HG03095 (cell line): ENCODE measurements at regions not wholly inside any gene's neighbourhood (a gene's known extent, or its start where the extent isn't known, plus 50 kb on each side); places are given as distances from the start of the nearest gene placed in this dataset.

Experiments
- ATAC-seq: cut with Tn5 transposase; IDR thresholded peaks from one replicate; pipeline ENCODE4 v1.9.1; 2021; ENCODE audit warnings: moderate library complexity; ENCODE audit not compliant: unreplicated experiment

DNA sequence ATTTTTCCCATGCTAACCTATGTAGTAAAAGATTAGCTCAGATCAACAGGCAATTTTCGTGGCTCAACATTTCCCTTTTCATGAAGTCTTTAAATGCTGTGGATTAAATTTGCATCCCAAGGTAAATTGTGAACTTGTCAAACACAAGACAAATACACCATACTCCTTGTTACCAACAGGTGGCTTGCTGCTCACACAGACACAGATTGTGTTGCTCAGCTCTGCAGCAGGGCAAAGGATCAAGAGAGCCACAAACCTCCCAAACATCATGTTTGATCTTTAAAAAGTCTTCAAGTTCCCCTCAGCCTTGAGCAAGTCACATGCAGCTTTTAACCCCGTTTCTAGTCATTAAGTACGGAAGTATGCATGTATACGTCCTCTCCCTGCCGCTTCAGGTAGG lies 119.6 kb upstream of the CNTNAP4 start:
- no peak for ATAC-seq

DNA sequence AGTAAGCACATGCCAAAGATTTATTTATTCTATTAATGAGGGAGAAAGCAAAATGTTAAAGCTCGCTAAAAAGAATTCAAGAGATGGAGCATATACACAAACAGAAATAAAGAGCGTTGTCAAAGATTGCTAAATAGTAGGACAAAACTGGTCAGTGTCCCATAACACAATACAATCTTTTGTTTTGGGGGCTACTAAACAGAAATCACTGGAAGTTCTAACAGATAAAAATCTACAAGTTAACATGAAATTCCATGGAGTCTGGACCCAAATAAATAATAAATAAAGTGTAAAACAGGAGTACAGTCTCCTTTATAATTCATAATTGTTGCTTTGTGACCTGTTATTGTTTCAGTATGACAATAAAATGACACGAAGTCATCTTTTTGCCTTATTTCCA lies 115.2 kb upstream of the CNTNAP4 start:
- no peak for ATAC-seq

DNA sequence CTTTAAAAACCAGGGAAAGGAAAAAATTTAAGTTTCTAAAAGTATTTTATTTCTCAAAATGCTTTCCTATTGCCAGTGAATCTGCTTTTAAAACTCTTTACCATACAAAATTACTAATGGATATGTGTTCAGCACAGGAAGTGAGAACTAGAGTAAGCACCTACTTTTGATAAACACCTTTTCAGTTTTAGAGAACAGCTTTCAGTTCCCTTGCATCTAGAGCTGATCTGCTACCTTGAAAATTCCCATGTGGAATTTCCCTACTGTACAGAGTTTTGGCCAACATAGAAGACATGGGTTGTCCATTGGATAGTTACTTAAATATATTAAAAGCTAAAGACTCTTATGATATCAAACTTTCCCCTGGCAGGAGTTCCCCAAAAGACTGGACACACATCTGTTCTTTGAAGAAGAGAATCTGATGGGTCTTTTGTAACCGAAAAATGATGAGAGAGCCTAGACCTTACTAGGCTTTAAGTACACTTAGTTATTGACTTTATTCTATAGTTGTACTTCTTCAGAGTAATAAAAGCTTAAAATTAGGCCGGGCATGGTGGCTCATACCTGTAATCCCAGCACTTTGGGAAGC lies 112.1 kb upstream of the CNTNAP4 start:
- ATAC-seq, result no peak

DNA sequence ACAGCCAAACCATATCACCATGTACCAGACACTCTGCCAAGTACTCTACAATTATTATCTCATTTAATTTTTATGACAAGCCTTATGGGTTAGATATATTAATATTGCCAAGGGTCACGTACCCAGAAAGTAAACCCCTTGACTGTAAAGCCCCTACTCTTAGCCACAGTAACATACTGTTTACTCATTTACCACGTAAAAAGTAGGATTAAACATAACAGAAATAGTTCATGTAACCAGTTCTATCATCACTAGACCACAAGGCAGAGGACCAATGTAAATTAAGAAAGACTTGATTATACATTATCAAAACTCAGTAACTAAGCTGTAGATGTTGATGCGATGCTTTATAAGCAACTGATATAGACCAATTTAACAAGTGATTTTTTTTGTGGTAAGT lies 101.5 kb upstream of the CNTNAP4 start:
- ATAC-seq, result no peak

DNA sequence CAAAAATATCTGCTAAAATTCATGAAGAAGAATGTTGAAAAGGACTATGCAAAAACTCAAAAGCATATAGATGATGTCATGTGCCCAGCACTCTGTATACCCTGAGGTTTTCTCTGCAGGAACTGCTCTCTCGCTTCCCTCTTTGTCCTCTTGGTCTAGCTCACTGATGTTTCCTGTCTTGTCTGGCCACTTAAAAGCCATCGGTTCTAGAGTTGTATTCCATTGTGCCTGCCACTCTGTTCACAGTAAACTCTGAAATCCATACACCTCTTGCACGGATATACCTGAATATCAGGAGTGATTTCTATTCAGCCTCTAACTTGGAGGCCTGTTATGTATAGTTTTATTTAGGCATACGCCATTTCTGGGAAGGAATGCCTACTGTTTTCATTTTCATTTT lies 101.0 kb upstream of the CNTNAP4 start:
- peak; percentile 87 for ATAC-seq

DNA sequence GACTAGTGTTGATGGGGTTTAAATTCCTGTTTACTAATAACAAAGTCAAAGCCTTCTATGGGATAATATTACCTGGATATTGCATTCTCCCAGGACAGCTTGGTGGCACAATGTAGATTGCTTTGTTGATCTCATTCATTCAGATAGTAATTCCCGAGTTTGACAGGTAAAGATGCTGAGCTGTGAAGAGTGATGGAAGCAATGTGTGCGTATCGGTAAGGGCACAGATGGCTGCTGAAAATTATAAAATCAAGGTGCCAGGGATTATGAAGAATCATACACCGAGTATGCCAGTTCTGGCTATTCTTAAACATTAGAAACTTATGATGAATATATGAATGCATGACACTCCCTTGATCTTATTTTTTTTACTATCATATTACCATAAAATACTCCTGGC lies 100.6 kb upstream of the CNTNAP4 start:
- no peak for ATAC-seq

DNA sequence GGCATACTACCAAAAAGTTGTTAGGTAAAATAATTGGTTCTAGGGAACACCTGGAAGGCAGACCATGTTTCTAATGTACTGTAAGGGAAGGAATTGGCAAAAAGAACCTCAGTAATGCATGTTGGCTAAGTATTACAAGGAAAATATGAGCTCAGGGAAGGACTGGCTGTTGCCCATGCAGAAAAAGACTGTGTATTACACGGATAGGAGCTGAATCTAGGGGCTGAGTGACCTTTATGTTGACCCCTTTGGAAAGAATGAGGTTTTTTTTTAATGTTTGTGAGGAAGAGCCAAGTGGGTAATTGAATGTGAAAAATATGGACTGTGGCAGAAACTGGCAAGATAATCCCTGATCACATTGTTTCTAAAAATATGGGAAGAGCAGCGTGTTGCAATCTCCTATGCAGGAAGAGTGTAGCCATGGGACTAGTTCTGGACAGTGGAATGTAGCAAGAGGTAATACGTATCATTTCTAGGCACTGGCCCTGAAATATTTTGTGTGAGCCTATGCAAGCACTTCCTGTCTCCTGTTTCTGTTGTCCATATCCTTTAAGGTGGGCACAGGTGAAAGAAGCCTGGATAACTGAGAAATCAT lies 95.1 kb upstream of the CNTNAP4 start:
- ATAC-seq, result no peak

DNA sequence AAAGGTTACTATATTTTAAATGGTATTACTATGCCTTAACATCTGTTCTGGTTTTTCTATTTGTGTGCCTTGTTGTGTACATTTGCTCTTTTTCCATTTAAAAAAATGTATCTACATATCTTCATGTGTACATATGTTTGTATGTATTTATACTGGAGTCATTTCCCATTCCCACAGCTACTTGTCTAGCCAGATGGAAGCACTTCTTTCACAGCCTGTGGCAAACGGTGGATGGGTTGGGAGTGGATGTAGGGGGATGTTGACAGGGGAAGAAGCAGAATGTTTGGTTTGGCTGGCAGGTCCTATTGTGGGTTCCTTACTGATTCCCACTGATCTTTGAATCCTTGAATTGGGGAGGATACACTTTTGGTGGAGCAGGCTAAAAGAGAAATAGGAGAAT lies 93.6 kb upstream of the CNTNAP4 start:
- no peak for ATAC-seq

DNA sequence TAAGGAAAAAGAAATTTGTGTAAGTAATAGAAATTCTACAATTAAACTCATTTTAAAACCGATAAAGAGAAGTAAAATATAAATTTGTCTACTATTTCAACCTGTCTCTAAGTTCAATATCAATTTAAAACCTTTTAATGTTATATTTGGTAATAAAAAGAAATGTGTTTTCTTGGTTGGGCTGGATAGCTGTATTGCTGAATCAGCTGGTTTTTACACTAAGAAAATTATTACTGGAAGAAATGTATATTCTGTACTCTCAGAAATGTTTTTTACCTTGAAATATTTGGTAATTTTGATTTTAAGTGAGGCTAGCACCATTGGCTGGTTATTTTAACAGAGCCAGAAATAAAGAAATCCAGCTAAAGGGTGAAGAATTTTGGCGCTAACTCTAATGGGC lies 87.1 kb upstream of the CNTNAP4 start:
- ATAC-seq, result no peak

DNA sequence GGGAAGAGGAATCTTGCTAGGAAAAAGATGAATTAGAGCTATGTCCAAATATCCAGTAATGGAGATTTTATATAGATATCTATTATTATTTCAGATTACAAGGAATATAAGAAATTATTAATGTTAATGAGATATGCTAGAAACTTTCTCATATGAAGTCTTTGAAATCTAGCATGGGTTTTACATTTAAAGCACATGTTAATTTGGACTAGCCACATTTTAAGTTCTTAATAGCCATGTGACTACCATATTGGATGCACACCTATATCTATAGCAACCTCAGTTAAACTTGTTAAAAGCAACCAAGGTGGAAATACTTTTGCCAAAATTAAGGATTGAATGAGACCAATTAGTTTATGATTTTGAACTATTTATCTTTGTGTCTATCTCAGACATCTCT lies 86.7 kb upstream of the CNTNAP4 start:
- ATAC-seq, result no peak

DNA sequence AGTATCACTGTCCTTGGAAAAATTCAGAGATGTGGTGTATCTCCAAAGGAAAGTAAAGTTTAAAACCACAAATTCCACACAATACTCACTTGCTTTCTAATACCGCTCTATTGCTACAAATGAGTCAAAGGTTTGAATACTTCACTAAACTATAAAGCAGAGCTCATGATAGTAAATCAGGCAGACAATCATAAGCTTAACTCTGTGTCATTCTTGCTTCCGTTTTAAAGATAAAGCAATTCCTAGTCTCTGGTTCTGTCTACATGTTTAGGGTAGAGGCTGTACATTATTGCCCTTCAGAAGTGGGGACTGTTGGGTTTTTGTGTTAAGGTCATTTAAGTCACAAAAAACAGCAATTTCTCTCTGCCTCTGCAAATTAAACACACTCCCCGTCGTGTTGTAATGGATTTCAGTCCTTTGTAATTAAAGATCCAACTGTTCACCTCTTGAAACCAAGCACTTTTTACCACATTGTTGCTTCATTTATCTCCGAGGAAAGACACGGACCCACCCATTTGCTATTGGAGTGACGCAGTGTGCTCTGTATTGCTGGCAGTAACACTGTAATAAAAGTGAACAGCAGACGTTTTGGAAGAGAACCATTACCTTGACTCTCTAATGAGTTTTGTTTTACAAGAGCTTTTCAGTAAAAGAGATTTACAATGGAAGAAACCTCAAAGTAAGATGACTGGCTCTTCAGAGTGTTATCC lies 83.1 kb upstream of the CNTNAP4 start:
- ATAC-seq, result no peak

DNA sequence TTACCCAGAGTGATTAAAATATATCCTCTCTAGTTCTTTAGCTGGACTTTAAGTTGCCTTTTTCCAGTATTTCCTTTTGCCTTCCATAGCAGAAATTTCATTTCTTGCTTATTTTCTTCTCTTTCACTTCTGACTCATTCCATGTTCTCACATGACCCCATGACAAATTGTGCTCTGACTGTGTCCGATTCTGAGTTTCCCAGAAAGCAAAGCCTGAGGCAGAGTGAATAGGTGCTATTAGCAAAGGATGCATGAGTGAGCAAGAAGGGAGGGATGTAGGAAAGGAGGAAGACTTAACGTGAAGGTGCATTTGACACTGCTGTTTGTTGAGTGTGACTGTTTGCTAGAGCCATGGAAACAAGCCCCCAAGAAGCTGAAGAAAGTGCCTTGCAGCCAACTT lies 82.6 kb upstream of the CNTNAP4 start:
- no peak for ATAC-seq

DNA sequence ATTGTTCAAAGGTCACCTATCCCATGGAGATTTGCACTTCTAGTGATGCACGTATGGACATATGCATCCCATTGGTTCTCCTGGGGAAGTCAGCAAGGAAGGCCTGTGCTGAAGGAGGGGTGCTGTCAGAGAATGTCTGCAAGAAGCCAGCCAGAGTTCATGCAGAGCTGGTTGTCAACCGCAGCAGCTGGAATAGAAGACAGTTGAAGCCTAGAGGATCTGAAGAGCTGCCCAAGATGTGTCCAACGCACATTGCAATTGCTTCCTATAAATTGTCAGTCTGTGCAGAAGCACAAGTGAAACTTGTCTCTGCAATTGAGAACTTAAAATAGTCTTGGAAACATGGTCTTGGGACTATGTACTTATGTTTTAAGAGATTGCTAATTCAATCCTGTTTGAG lies 82.1 kb upstream of the CNTNAP4 start:
- ATAC-seq, result no peak

DNA sequence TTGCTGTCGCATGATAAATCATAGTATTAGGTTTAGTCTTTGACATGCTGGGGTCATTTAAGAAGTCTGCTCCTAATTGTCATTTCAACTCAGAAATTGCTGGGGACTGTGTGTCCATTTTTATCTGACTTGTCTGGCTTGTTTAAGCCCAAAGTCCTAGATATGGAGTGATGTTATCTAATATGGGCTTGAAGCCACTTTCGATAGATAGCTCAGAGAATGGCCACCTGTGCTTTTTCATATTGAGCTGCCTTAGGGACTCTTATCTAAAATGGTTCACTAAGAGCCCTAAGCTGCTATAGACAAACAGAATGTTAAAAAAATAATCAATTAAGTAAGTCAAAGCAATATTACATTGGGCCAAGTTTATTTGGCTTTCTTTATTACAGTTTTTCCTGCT lies 81.6 kb upstream of the CNTNAP4 start:
- ATAC-seq, result no peak

DNA sequence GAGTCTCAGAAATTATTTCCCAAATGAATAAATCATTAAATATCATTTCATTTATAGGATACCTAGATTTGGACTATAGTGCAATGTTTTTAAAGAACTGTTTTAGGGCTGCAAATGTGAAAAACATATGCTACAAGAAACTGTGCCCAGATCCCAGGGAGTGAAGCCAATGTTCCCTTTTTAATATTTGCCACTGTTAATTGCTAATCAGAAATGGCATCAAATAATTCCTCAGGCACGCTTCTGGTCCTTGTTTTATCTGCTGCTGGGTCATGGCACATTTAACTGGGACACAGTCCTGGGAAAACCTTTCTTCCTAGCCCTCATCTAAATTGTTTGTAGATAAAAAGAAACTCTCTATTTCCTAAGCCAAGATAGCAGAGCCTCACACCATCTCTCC lies 79.3 kb upstream of the CNTNAP4 start:
- no peak for ATAC-seq

DNA sequence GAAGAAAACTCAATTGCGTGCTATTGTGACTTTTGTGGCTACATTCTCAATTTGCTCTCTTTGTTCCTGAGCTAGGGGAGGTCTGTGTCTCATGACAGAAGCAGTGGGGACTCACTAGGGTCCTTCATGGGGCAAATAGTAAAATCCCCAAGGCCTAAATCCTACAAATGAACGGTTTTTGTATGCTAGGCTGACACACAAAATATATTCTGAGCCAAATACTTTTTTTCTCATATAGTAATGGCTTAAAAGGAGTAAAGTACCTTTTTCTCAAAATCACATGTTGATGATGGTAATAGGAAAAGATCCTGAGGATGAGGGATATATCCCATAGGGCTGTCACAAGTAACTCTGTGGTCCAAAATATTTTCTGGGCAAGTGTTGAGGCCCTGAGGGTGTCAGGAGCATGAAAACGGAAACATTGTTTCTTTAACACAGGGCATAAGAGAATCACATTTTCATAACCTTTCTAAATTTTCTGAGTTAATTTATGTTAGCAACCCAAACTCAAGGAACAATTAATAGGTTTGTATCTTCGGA lies 77.5 kb upstream of the CNTNAP4 start:
- ATAC-seq, result no peak

DNA sequence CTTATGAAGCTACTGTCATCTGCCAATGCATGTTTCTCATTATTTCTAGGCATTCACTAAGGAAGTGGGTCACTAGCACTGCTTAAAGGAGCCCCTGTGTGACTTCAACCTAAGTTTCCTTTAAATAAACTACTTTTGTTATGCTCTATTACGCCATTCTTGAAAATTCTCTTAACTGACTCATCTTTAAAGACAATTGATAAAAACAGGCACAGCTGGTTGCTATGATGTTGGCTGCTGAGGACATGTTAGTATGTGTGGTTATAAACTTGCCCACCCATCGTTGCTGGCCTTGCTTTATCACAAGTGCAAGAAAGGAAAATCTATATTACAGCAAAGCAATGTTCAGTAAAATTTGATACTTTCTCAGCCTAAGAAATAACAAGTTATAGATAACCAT lies 75.8 kb upstream of the CNTNAP4 start:
- ATAC-seq, result no peak

DNA sequence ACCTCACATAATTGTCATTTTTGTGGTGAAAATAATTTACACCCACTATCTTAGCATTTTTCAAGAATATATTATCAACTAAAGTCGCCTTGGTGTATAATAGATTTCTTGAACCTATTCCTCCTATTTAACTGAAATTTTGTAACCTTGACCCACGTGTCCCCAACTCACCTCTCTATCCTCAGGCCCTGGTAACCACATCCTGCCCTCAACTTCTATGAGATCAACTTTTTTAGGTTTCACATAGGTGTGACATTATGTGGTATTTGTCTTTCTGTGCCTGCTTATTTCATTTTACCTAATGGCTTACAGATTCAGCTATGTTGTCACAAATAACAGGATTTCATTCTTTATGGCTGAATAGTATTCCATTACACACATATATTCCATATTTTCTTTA lies 73.0 kb upstream of the CNTNAP4 start:
- no peak for ATAC-seq

DNA sequence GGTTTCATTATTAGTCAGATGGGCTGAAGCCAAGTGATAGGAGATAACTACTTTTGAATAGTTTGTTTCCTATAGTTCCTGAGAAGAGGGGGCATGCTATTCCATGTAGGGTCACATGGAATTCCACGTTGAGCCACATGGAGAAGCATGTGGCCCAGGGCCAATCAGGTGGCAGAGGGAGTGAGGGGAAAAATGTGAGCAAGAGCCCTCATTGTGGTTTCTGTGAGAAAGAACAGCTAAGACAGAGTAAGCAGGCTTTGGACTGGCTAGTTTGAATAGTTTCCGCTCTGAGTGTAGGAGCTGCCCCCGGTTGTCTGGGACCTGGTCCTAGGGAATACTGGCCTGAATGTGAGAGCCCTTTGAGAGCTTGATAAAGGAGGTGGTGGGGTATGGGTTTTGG lies 69.9 kb upstream of the CNTNAP4 start:
- ATAC-seq, result no peak

DNA sequence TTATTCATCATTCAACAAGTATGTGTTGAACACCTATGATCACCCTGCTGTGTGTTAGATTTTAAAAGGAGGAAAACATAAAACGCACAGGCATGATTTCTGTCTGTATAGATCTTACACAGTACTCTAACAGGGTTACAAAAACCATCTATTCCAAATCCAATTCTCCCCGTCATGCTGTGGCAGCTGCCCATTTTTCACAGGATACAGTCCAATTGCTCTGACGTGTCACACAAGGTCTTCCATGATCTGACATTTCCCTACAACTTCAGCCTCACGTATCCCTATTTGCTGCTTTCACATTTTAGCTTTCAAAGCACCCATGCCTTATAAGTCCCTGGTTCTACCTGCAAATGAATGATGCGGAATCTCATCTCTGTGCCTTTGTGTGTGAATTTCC lies 67.0 kb upstream of the CNTNAP4 start:
- ATAC-seq, result no peak

DNA sequence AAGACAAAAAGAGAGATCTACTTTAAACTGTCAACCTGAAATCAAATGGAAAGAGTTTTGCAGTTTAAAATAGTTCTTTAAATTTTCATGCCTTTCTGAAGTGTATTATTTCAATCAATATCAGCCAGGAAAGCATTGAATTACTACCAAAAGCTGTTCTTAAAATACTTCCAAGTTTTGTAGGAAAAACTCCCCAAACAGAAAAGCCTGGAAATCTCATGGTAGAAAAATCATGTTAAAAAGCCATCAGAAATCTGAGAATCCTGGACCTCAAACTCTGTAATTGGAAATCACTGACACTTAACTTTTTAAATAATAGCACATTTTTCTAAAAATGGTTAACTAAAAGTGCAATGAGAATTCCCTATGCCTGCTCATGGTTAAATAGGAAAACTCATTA lies 63.3 kb upstream of the CNTNAP4 start:
- no peak for ATAC-seq

DNA sequence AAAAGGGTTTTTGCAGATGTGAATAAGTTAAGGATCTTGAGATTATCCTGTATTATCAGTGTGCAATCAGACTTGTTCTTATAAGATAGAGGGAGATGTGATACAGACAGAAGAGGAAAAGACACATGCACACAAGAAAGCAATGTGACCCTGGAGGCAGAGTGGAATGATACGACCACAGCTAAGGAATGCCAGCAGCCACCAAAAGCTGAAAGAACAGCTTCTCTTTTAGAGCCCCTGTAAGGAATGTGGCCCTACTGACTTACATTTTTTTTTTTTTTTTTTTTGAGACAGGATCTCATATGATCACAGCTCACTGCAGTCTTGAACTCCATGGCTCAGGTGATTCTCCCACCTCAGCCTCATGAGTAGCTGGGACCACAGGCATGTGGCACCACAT lies 62.3 kb upstream of the CNTNAP4 start:
- no peak for ATAC-seq

DNA sequence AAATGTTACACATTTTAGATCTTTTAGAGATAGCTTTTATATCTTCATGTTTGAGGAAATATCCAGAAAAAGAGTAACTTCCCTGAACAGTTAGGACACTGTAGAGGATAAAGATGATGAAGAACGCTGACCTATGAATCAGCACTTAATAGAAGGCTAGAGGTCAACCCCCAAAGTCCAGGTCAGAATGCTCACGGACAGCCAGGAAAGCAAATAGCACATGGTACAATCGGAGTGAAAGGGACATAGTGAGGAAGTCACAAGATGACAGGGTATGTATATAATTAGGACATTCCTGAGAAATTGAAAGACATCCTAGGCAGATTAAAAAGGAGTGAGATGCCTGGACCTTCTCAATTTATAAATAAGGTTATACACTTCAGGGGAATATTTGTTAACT lies 55.1 kb upstream of the CNTNAP4 start:
- ATAC-seq, result no peak
